ENCODE measurements at regions not wholly inside any gene's neighbourhood (a gene's known extent, or its start where the extent isn't known, plus 50 kb on each side); places are given as distances from the start of the nearest gene placed in this dataset.

DNA sequence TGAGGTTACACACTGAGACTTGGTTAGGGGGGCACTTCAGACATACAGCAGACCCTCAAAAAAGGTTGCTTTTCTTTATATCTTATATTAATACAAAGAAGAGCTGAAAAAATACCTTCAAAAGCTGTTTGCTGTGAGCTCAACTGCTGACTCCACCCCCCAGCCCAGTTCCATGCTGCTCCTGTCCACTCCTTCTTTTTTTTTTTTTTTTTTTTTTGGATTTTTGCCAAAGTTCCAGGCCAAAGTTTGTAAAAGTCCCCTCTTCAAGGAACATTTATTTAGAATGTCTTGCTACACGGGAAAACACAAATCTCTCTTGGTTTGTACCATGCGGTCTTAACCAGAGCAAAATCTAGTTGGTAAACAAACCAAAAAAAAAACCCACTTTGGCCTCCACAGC, 85.3 kb upstream of the AKAP12 start:
- H3K36me3 ChIP-seq (ENCODE audit: control insufficient read depth in 1 of 2, insufficient read depth in 2 of 2, low read length in 2 of 2): no peaks in the 10 kb centered on the region
- no peak overlapping the region for H3K27ac ChIP-seq (ENCODE audit: low read depth, low read length)
- BruUV-seq (replicated peaks): no TSS peak
- H3K9me2 ChIP-seq (ENCODE audit: insufficient read depth): no peaks in the 10 kb centered on the region
- ChIA-PET CTCF (interaction anchor here (0.7 kb wide), 1 partner anchor 47 kb away, joined by 4 read pairs; no protein-coding TSS in a partner anchor), POLR2A (interaction anchor here (0.9 to 1.2 kb wide), 2 partner anchors 95 to 171 kb away, joined by 4 to 5 read pairs; no protein-coding TSS in a partner anchor), RAD21 (ENCODE audit: low non-redundant PET in 1 of 2, low total read pairs in 2 of 2, uncharacterized antibody in 2 of 2, unreplicated experiment in 2 of 2) (no interaction called here)
- TF ChIP-seq YY1 (IDR thresholded peaks at IDR 0.05; ENCODE audit: extremely low read depth, insufficient replicate concordance, low read depth, low read length) (no peak), TCF7L2 (IDR thresholded peaks at IDR 0.05; ENCODE audit: borderline replicate concordance, extremely low read depth, insufficient read depth, insufficient read length) (no peak), SIN3A (IDR thresholded peaks at IDR 0.05; ENCODE audit: low read depth) (no peak), POLR2AphosphoS5 (IDR thresholded peaks at IDR 0.05; ENCODE audit: low read depth, low read length) (no peak), ELF1 (IDR thresholded peaks at IDR 0.05; ENCODE audit: borderline replicate concordance, low read depth) (no peak), CEBPB (IDR thresholded peaks at IDR 0.05; ENCODE audit: low read depth) (no peak), POLR2A (IDR thresholded peaks at IDR 0.05; ENCODE audit: borderline replicate concordance, extremely low read depth, insufficient read depth, insufficient read length) (no peak)
- TF ChIP-seq, protein P1, sequence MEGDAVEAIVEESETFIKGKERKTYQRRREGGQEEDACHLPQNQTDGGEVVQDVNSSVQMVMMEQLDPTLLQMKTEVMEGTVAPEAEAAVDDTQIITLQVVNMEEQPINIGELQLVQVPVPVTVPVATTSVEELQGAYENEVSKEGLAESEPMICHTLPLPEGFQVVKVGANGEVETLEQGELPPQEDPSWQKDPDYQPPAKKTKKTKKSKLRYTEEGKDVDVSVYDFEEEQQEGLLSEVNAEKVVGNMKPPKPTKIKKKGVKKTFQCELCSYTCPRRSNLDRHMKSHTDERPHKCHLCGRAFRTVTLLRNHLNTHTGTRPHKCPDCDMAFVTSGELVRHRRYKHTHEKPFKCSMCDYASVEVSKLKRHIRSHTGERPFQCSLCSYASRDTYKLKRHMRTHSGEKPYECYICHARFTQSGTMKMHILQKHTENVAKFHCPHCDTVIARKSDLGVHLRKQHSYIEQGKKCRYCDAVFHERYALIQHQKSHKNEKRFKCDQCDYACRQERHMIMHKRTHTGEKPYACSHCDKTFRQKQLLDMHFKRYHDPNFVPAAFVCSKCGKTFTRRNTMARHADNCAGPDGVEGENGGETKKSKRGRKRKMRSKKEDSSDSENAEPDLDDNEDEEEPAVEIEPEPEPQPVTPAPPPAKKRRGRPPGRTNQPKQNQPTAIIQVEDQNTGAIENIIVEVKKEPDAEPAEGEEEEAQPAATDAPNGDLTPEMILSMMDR (IDR thresholded peaks at IDR 0.05 in 2 of 3, conservative IDR thresholded peaks at IDR 0.05 in 1 of 3; ENCODE audit: borderline replicate concordance in 1 of 3, insufficient read depth in 1 of 3, low read depth in 2 of 3, low read length in 2 of 3): no peak
- TF ChIP-seq, protein P2, sequence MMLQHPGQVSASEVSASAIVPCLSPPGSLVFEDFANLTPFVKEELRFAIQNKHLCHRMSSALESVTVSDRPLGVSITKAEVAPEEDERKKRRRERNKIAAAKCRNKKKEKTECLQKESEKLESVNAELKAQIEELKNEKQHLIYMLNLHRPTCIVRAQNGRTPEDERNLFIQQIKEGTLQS (IDR thresholded peaks at IDR 0.05): no peak
- ATAC-seq (peak; percentile 60), DNase-seq (ENCODE audit: low read depth, low spot score) (no peak)
- H2AFZ ChIP-seq (ENCODE audit: low read depth, low read length, poor library complexity, severe bottlenecking): peak overlapping the region; percentile 94
- H3K4me3 ChIP-seq (replicated peaks in 1 of 2; ENCODE audit: low read depth in 1 of 2, low read length in 2 of 2): no peak overlapping the region
- intact Hi-C loops (cut with micrococcal nuclease): no loop called here
- H3K4me1 ChIP-seq (ENCODE audit: control insufficient read depth in 1 of 2, insufficient read depth in 2 of 2, low read length in 2 of 2): peaks cover 5 to 14% of the 10 kb centered on the region in 2 experiments; a peak in 3 of 4 replicates
- no peaks in the 10 kb centered on the region for H4K20me1 ChIP-seq (ENCODE audit: insufficient read depth)
- H3K4me2 ChIP-seq (ENCODE audit: low read length): no peak overlapping the region
- H3K9ac ChIP-seq (ENCODE audit: low read length): no peak overlapping the region
- no peaks in the 10 kb centered on the region for H3K27me3 ChIP-seq (ENCODE audit: insufficient read depth, low read length)
- H3K9me3 ChIP-seq (ENCODE audit: control insufficient read depth in 1 of 2, insufficient read depth in 1 of 2, low read depth in 1 of 2, low read length in 2 of 2): no peaks in the 10 kb centered on the region
- no peaks in the 10 kb centered on the region for H3K79me2 ChIP-seq (ENCODE audit: insufficient read depth, low read length)

Measured in HCT116 (cell line).